ENCODE measurements at regions not wholly inside any gene's neighbourhood (a gene's known extent, or its start where the extent isn't known, plus 50 kb on each side); places are given as distances from the start of the nearest gene placed in this dataset.

GRCh38 chr2:443741-444140, 155.8 kb upstream of the ALKAL2 start:
- in situ Hi-C loops (cut with MboI): no loop called here
- no peak overlapping the region for H2AFZ ChIP-seq (ENCODE audit: control insufficient read depth, low read depth, low read length)
- POLR2A ChIA-PET: no interaction called here

GRCh38 chr2:443216-443615, 155.3 kb upstream of the ALKAL2 start:
- ChIA-PET RAD21 (ENCODE audit: unreplicated experiment) (no interaction called here), POLR2A (no interaction called here), CTCF (no interaction called here), SMC1A (ENCODE audit: uncharacterized antibody, unreplicated experiment) (no interaction called here)
- H3K36me3 ChIP-seq (ENCODE audit: control insufficient read depth in 2 of 2, insufficient read depth in 2 of 2, low read length in 1 of 2): no peaks in the 10 kb centered on the region
- no peak overlapping the region for H2AFZ ChIP-seq (ENCODE audit: control insufficient read depth, low read depth, low read length)
- H3K4me1 ChIP-seq (ENCODE audit: control insufficient read depth, insufficient read depth, low read length): no peaks in the 10 kb centered on the region
- H3K9ac ChIP-seq (ENCODE audit: control insufficient read depth, insufficient read depth, low read length): no peak overlapping the region
- H3K9me3 ChIP-seq (replicated peaks; ENCODE audit: control insufficient read depth, insufficient read depth, low read length): no peaks in the 10 kb centered on the region; the same call in 2 of the 3 replicates
- TF ChIP-seq WRNIP1 (IDR thresholded peaks at IDR 0.05; ENCODE audit: borderline replicate concordance, low read depth, low read length) (no peak), SREBF2 (IDR thresholded peaks at IDR 0.05; ENCODE audit: low read length) (no peak), FOXK2 (IDR thresholded peaks at IDR 0.05) (no peak), POLR2AphosphoS5 (IDR thresholded peaks at IDR 0.05; ENCODE audit: low read length) (no peak), CHD4 (IDR thresholded peaks at IDR 0.05) (no peak), ZBTB33 (IDR thresholded peaks at IDR 0.05) (no peak), ZNF592 (IDR thresholded peaks at IDR 0.05) (no peak)
- 17% methylated on average over 19 of the region's 19 CpGs for WGBS (ENCODE audit: insufficient coverage, insufficient replicate concordance, low lambda C conversion rate, missing lambda C conversion rate)
- H3K4me2 ChIP-seq (ENCODE audit: control insufficient read depth, insufficient read depth): no peak overlapping the region
- ATAC-seq (no peak), DNase-seq (ENCODE audit: low read depth, low spot score) (no peak), FAIRE-seq (no peak)
- intact Hi-C loops (cut with micrococcal nuclease; ENCODE audit: unreplicated experiment) (no loop called here), in situ Hi-C loops (cut with MboI) (no loop called here)
- no peaks in the 10 kb centered on the region for H4K20me1 ChIP-seq (ENCODE audit: control insufficient read depth, insufficient read depth)
- no peaks in the 10 kb centered on the region for H3K79me2 ChIP-seq (ENCODE audit: control insufficient read depth, insufficient read depth, low read length)
- no peaks in the 10 kb centered on the region; a peak in 2 of 4 replicates for H3K27me3 ChIP-seq (replicated peaks in 1 of 2; ENCODE audit: control insufficient read depth in 2 of 2, insufficient read depth in 2 of 2, low read length in 1 of 2)
- BruUV-seq (replicated peaks): no TSS peak
- H3K4me3 ChIP-seq: no peak overlapping the region
- H3K27ac ChIP-seq (ENCODE audit: control insufficient read depth, insufficient read depth): no peak overlapping the region

More at GRCh38 chr2:443741-444140, 155.8 kb upstream of the ALKAL2 start:
- ChIA-PET RAD21 (ENCODE audit: unreplicated experiment) (no interaction called here), CTCF (no interaction called here), SMC1A (ENCODE audit: uncharacterized antibody, unreplicated experiment) (no interaction called here)
- no peaks in the 10 kb centered on the region for H3K36me3 ChIP-seq (ENCODE audit: control insufficient read depth in 2 of 2, insufficient read depth in 2 of 2, low read length in 1 of 2)
- no peak overlapping the region for H3K4me2 ChIP-seq (ENCODE audit: control insufficient read depth, insufficient read depth)
- FAIRE-seq: no peak
- H3K4me1 ChIP-seq (ENCODE audit: control insufficient read depth, insufficient read depth, low read length): no peaks in the 10 kb centered on the region
- BruUV-seq (replicated peaks): no TSS peak
- ATAC-seq: no peak
- WGBS (ENCODE audit: insufficient coverage, insufficient replicate concordance, low lambda C conversion rate, missing lambda C conversion rate): 54% methylated on average over 6 of the region's 6 CpGs
- H3K79me2 ChIP-seq (ENCODE audit: control insufficient read depth, insufficient read depth, low read length): no peaks in the 10 kb centered on the region
- intact Hi-C loops (cut with micrococcal nuclease; ENCODE audit: unreplicated experiment): no loop called here
- H3K27ac ChIP-seq (ENCODE audit: control insufficient read depth, insufficient read depth): no peak overlapping the region
- no peak overlapping the region for H3K9ac ChIP-seq (ENCODE audit: control insufficient read depth, insufficient read depth, low read length)
- TF ChIP-seq ZBED1 (IDR thresholded peaks at IDR 0.05; ENCODE audit: borderline replicate concordance) (no peak), USF2 (IDR thresholded peaks at IDR 0.05; ENCODE audit: borderline replicate concordance, low read depth, low read length) (no peak), MYC (IDR thresholded peaks at IDR 0.05; ENCODE audit: insufficient read depth, insufficient read length, insufficient replicate concordance, low read length, severe bottlenecking) (no peak), CREM (IDR thresholded peaks at IDR 0.05; ENCODE audit: low read depth) (no peak), SREBF2 (IDR thresholded peaks at IDR 0.05; ENCODE audit: low read length) (no peak), BHLHE40 (IDR thresholded peaks at IDR 0.05; ENCODE audit: borderline replicate concordance in 1 of 2, low read depth in 2 of 2, low read length in 1 of 2) (no peak), NFIC (IDR thresholded peaks at IDR 0.05; ENCODE audit: low read depth, low read length) (no peak), POLR2AphosphoS5 (IDR thresholded peaks at IDR 0.05; ENCODE audit: low read length) (no peak)
- no peaks in the 10 kb centered on the region; the same call in 2 of the 3 replicates for H3K9me3 ChIP-seq (replicated peaks; ENCODE audit: control insufficient read depth, insufficient read depth, low read length)
- no peaks in the 10 kb centered on the region for H4K20me1 ChIP-seq (ENCODE audit: control insufficient read depth, insufficient read depth)
- H3K4me3 ChIP-seq: no peak overlapping the region
- H3K27me3 ChIP-seq (replicated peaks in 1 of 2; ENCODE audit: control insufficient read depth in 2 of 2, insufficient read depth in 2 of 2, low read length in 1 of 2): no peaks in the 10 kb centered on the region; a peak in 2 of 4 replicates
- no peak for DNase-seq (ENCODE audit: low read depth, low spot score)

All from GM12878 (cell line).